H9 (cell line): ENCODE measurements at regions not wholly inside any gene's neighbourhood (a gene's known extent, or its start where the extent isn't known, plus 50 kb on each side); places are given as distances from the start of the nearest gene placed in this dataset.

Experiments
- DNase-seq: peaks from one replicate; pipeline ENCODE4 v3.0.0-alpha.2; 2017
- H2AFZ ChIP-seq: one replicate; pipeline ENCODE4 v1.6.1; 2013; ENCODE audit warnings: mild to moderate bottlenecking, low read length, control low read depth, moderate library complexity
- H2AK5ac ChIP-seq: 2 replicates; pipeline ENCODE4 v1.6.1; 2013; ENCODE audit warnings: low read length, control low read depth, mixed read lengths; ENCODE audit not compliant: insufficient read length
- H2BK120ac ChIP-seq: one replicate; pipeline ENCODE4 v1.6.1; 2013; ENCODE audit warnings: low read depth, mild to moderate bottlenecking, low read length, control low read depth, inconsistent platforms; ENCODE audit not compliant: poor library complexity, severe bottlenecking
- H2BK12ac ChIP-seq: 2 replicates; pipeline ENCODE4 v1.6.1; 2013; ENCODE audit warnings: low read length, control low read depth, mixed read lengths, low read depth; ENCODE audit not compliant: insufficient read length
- H2BK15ac ChIP-seq: 2 replicates; pipeline ENCODE4 v1.6.1; 2013; ENCODE audit warnings: low read depth, low read length, control low read depth
- H2BK20ac ChIP-seq: one replicate; pipeline ENCODE4 v1.6.1; 2013; ENCODE audit warnings: low read depth, mild to moderate bottlenecking, low read length, control low read depth, inconsistent platforms; ENCODE audit not compliant: poor library complexity, severe bottlenecking
- H2BK5ac ChIP-seq: 2 replicates; pipeline ENCODE4 v1.6.1; 2013; ENCODE audit warnings: low read length, control low read depth, mixed read lengths; ENCODE audit not compliant: insufficient read length
- H3K14ac ChIP-seq: 2 replicates; pipeline ENCODE4 v1.6.1; 2013; ENCODE audit warnings: low read length, control low read depth; ENCODE audit not compliant: insufficient read depth
- H3K18ac ChIP-seq: 2 replicates; pipeline ENCODE4 v1.6.1; 2013; ENCODE audit warnings: low read depth, mild to moderate bottlenecking, mixed read lengths, low read length, control low read depth; ENCODE audit not compliant: insufficient read length
- H3K23ac ChIP-seq: 2 replicates; pipeline ENCODE4 v1.6.1; 2013; ENCODE audit warnings: low read length, control low read depth, mixed read lengths, low read depth; ENCODE audit not compliant: insufficient read length
- H3K23me2 ChIP-seq: 2 replicates; pipeline ENCODE4 v1.6.1; 2013; ENCODE audit warnings: low read depth, mild to moderate bottlenecking, mixed read lengths, low read length, control low read depth; ENCODE audit not compliant: insufficient read length, poor library complexity, severe bottlenecking
- H3K27ac ChIP-seq: 2 replicates; pipeline ENCODE4 v1.5.1; 2013; ENCODE audit warnings: low read length, control low read depth, mixed read lengths, low read depth; ENCODE audit not compliant: insufficient read length
- H3K27me3 ChIP-seq: 2 replicates; pipeline ENCODE4 v1.6.1; 2013; ENCODE audit warnings: low read length, control low read depth, inconsistent platforms; ENCODE audit not compliant: insufficient read depth
- H3K4ac ChIP-seq: 2 replicates; pipeline ENCODE4 v1.6.1; 2013; ENCODE audit warnings: low read depth, mild to moderate bottlenecking, control low read depth, inconsistent platforms, low read length, moderate library complexity
- H3K4me1 ChIP-seq: 2 replicates; pipeline ENCODE4 v1.6.1; 2013; ENCODE audit warnings: low read length, control low read depth, inconsistent platforms; ENCODE audit not compliant: insufficient read depth
- H3K4me2 ChIP-seq: 2 replicates; pipeline ENCODE4 v1.6.1; 2013; ENCODE audit warnings: low read length, control low read depth, mixed read lengths; ENCODE audit not compliant: insufficient read length, insufficient read depth
- H3K56ac ChIP-seq: 2 replicates; pipeline ENCODE4 v1.6.1; 2013; ENCODE audit warnings: low read depth, mild to moderate bottlenecking, mixed read lengths, low read length, control low read depth; ENCODE audit not compliant: insufficient read length
- H3K79me1 ChIP-seq: 2 replicates; pipeline ENCODE4 v1.6.1; 2013; ENCODE audit warnings: low read depth, mild to moderate bottlenecking, moderate library complexity, low read length, control low read depth, inconsistent platforms; ENCODE audit not compliant: insufficient read depth, poor library complexity, severe bottlenecking
- H3K79me2 ChIP-seq: 2 replicates; pipeline ENCODE4 v1.6.1; 2013; ENCODE audit warnings: low read length, control low read depth, inconsistent platforms; ENCODE audit not compliant: insufficient read depth
- H3K9ac ChIP-seq: 2 replicates; pipeline ENCODE4 v1.6.1; 2013; ENCODE audit warnings: low read length, control low read depth, mixed read lengths; ENCODE audit not compliant: insufficient read length; ENCODE audit errors: extremely low read depth
- H3K9me3 ChIP-seq: one replicate; pipeline ENCODE4 v1.6.1; 2013; ENCODE audit warnings: low read depth, low read length, inconsistent platforms; ENCODE audit not compliant: control insufficient read depth
- H3T11ph ChIP-seq: one replicate; pipeline ENCODE4 v1.6.1; 2013; ENCODE audit warnings: mild to moderate bottlenecking, low read length, control low read depth, inconsistent platforms
- H4K20me1 ChIP-seq: one replicate; pipeline ENCODE4 v1.6.1; 2013; ENCODE audit not compliant: control insufficient read depth, insufficient read length, insufficient read depth
- H4K5ac ChIP-seq: 2 replicates; pipeline ENCODE4 v1.6.1; 2013; ENCODE audit warnings: low read depth, mild to moderate bottlenecking, mixed read lengths, low read length, control low read depth; ENCODE audit not compliant: insufficient read length
- H4K8ac ChIP-seq: replicated peaks from 2 replicates; pipeline ENCODE4 v1.6.1; 2013; ENCODE audit warnings: low read length, control low read depth, mixed read lengths, low read depth; ENCODE audit not compliant: insufficient read length
- H4K91ac ChIP-seq: 2 replicates; pipeline ENCODE4 v1.6.1; 2013; ENCODE audit warnings: low read depth, mild to moderate bottlenecking, moderate library complexity, mixed read lengths, low read length, control low read depth; ENCODE audit not compliant: insufficient read length
- H3K27ac Mint-ChIP-seq, 3 experiments: 2 replicates in 2 of 3; 3 replicates in 1 of 3; pipeline ENCODE4 v1.8.0; 2020 to 2021; ENCODE audit warnings: mixed read lengths in 3 of 3, mild to moderate bottlenecking in 1 of 3, moderate library complexity in 1 of 3
- H3K27me3 Mint-ChIP-seq: 2 replicates; pipeline ENCODE4 v1.8.0; 2021; ENCODE audit warnings: low read depth, mild to moderate bottlenecking, moderate library complexity, mixed read lengths
- H3K36me3 Mint-ChIP-seq, 3 experiments: 2 replicates in 2 of 3; 3 replicates in 1 of 3; pipeline ENCODE4 v1.8.0; 2020 to 2021; ENCODE audit warnings: low read depth in 3 of 3, mixed read lengths in 3 of 3; ENCODE audit not compliant: insufficient read depth in 1 of 3
- H3K4me1 Mint-ChIP-seq, 2 experiments: 2 replicates each; pipeline ENCODE4 v1.8.0; 2020; ENCODE audit warnings: mixed read lengths in 2 of 2
- H3K4me3 Mint-ChIP-seq, 2 experiments: 2 replicates in 1 of 2; 3 replicates in 1 of 2; pipeline ENCODE4 v1.8.0; 2020 to 2021; ENCODE audit warnings: mild to moderate bottlenecking in 2 of 2, mixed read lengths in 2 of 2, moderate library complexity in 1 of 2
- H3K9me3 Mint-ChIP-seq, 2 experiments: 2 replicates in 1 of 2; 3 replicates in 1 of 2; pipeline ENCODE4 v1.8.0; 2020; ENCODE audit warnings: mild to moderate bottlenecking in 2 of 2, mixed read lengths in 2 of 2, moderate library complexity in 1 of 2
- CTCF ChIP-seq: fragments of 200-600 bp; sonication (generic); conservative IDR thresholded peaks from 3 replicates; pipeline ENCODE4 v1.8.0; 2021; ENCODE audit warnings: antibody characterized with exemption, mild to moderate bottlenecking

GRCh38 chr6:53989504-53989903 lies 121.7 kb upstream of the MLIP start:
- Histone ChIP-seq H3K9me3 (no peaks in the 10 kb centered on the region), H3K27ac (no peak overlapping the region), H3K23ac (no peak overlapping the region), H3K9ac (no peak overlapping the region), H2BK20ac (no peak overlapping the region), H3K4me2 (no peak overlapping the region), H2BK15ac (no peak overlapping the region), H3K27me3 (no peaks in the 10 kb centered on the region), H3K4me1 (no peaks in the 10 kb centered on the region), H2BK120ac (no peak overlapping the region), H2AFZ (no peak overlapping the region), H4K8ac (no peak overlapping the region), H3K79me2 (no peaks in the 10 kb centered on the region), H4K5ac (no peak overlapping the region), H3K18ac (no peak overlapping the region), H4K91ac (no peak overlapping the region), H2BK5ac (no peak overlapping the region), H2AK5ac (no peak overlapping the region), H3K56ac (no peak overlapping the region), H3K14ac (no peak overlapping the region), H3K79me1 (no peaks in the 10 kb centered on the region), H3K4ac (no peak overlapping the region), H2BK12ac (no peak overlapping the region), H3K23me2 (no peaks in the 10 kb centered on the region), H4K20me1 (no peaks in the 10 kb centered on the region), H3T11ph (no peak overlapping the region)
- Mint-ChIP-seq H3K4me3 (no peak overlapping the region), H3K4me1 (peaks cover 18 to 23% of the 10 kb centered on the region in 2 experiments), H3K9me3 (no peaks in the 10 kb centered on the region; a peak in 1 of 5 replicates), H3K27ac (peak overlapping the region in 1 of 3 experiments; percentile 65; a peak in 1 of 7 replicates), H3K27me3 (no peaks in the 10 kb centered on the region), H3K36me3 (no peaks in the 10 kb centered on the region)
- no peak for TF ChIP-seq CTCF
- no peak for DNase-seq
